CD4-positive, alpha-beta T cell treated with Interleukin-15 for 4 hours (primary cell): ENCODE measurements at regions not wholly inside any gene's neighbourhood (a gene's known extent, or its start where the extent isn't known, plus 50 kb on each side); places are given as distances from the start of the nearest gene placed in this dataset.

Experiments
- DNase-seq: peaks from one replicate; pipeline ENCODE4 v3.0.0-alpha.2; 2020; ENCODE audit warnings: low spot score

DNA sequence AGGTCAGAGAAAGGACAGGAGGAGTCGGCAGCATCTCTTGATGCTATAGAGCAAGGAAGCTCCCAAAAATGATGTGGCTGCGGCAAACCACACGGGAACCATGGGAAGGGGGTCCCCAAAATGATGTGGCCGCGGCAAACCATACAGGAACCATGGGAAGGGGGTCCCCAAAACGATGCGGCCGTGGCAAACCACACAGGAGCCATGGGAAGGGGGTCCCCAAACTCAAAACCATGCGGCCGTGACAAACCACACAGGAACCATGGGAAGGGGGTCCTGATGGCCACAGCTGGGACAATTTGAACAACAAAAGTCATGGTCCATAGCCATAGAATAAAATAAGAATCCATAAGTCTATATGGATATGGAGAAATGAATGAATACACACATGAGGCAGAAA, 58.4 kb upstream of the GLI2 start:
- DNase-seq: no peak

DNA sequence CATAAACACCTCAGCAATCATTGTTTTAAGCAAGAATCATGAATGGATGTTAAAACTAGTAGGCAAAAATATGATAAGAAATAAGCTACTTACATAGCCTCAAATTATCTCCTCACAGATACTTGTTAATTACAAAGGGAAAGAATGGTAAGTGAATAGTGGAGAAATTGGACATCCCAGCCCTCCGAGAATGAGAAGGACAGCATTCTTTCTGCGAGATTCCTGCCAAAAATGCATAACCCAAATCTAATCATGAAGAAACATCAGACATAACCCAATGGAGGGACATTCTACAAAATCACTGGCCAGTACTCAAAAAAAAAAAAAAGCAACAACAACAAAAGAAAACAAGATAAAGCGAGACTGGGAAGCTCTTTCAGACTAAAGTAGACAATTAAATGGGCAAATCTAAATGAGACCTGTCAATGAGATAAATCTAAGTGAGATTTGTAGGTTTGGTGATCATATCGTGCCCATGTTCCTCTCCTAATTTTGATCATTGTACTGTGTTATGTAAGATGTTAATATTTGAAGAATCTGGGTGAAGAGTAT, 57.9 kb upstream of the GLI2 start:
- DNase-seq: no peak

DNA sequence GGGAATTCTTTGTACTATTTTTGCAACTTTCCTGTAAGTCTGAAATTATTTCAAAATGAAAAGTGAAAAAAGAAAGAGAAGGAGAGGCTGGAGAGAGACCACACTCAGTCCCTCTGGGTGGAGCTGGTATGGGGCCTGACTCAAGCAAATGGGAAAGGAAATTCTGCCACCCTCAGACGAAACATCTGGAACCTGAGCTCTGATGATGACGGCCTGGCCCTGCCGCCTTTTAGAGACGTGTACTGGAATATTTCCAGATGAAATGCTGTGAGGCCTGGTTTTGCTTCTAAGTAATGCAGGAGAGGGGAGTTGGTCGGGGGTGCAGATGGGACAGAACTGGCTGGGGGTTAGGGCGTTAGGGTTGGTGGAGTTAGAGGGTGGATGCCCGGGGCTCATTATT, 57.4 kb upstream of the GLI2 start:
- DNase-seq: no peak

DNA sequence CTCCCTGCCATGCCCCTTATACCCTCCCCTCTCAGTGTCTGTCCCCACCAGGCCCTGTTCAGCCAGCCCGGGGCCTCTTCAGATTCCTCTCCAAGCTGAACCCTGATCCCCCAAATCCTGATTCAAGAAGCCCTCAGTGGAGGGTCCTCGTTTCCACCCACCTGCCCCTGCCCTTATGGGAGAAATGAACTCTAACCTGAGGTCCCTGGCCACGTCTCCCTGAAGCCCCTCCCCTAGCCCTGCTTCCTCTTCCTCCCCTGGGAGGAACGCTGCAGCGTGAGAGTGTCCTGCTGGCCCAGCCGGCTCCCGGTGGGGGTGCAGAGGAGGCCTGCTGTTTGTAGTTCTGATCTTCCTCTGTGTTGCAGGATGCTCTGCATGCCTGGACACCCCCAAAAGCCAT, 56.7 kb upstream of the GLI2 start:
- no peak for DNase-seq

DNA sequence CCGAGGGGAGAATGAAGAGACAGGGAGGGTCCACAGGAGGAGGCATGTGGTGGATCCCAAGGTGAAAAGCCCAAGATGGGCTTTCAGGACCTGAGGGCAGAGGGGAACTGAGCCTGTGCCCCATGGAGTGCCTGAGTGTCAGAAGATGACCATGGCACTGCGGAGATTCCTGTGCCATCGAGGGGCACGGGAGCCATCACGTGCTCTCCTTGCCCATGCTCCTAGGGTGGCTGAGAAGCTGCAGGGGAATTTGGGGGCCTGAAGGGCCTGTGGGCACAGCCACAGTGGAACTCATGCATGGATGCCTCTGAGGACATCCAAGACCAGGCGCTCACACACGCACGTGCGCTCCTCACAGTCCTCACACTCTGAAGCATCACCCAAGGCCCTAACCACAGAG, 56.1 kb upstream of the GLI2 start:
- DNase-seq: no peak

DNA sequence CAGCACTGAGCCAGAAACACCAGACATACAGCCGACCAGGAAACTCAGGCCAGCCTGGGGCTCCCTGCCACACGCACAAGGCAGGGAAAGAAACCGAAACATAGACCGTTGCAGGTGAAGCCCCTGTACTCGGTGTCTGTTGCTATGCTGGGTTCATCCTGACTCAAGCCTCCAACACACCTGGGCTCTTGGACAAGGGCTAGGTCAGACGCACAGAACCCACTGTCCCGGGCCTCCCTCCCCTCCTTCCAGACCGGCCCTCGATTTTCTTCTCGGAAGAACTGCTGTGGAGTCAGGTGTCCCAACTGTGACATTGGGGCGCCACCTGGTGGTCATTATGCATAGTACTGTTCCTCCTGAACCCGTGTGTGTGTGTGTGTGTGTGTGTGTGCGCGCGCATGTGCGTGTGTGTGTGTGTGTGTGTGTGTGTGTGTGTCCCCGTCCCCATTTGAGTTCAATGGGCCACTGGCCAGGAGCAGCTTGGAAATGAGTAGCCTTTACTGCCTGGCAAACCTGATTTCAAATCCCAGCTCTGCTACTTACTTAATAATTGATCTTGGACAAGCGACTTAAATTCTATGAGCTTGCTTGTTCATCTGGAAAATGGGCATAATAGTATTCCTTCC, 55.4 kb upstream of the GLI2 start:
- DNase-seq: peak; percentile 59

DNA sequence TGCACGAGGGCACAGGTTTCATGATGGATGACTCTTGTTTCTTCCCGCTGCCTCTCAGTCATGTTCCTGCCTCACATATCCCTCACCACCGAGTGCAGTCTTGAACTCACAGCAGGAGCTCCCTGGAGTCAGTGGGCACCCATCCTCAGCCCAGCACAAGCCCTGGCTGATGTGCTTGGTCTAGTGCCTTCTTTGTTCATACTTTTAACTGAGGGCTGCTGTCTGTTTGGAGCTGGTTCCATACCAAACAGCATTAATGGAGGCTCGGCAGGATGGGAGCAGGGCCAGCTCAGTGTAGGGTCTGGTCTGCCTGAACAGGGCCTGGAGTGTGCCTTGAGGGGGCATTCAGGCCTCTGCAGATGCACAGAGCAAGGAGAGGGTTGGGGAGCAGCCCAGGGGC, 54.5 kb upstream of the GLI2 start:
- no peak for DNase-seq

DNA sequence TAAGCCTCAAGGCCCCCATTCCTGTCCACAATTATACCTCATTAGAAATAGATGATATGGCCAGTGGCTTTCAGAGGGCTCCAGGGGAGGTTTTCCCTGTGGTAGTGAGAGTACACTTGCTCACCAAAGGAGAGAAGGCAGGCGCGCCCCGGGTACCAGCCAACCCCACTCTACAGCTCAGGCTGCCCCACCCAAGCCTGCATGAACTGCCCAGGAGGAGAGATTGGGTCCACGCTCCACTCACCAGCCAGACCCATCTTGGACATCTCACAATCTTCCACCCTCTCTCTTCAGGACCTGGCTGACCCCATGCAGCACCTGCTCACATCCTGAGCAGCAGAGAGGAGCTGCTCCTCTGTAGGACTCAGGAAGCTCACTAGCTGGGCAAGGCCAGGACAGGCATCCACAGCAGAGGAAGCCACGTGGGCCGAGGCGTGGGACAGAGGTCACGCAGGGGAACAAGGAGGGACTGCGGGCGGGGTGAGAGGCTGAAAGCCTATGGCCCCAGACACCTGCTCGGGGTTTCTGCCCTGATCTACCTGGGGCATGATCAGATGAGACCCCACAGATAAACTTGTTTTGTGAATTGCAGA, 53.9 kb upstream of the GLI2 start:
- DNase-seq: no peak

DNA sequence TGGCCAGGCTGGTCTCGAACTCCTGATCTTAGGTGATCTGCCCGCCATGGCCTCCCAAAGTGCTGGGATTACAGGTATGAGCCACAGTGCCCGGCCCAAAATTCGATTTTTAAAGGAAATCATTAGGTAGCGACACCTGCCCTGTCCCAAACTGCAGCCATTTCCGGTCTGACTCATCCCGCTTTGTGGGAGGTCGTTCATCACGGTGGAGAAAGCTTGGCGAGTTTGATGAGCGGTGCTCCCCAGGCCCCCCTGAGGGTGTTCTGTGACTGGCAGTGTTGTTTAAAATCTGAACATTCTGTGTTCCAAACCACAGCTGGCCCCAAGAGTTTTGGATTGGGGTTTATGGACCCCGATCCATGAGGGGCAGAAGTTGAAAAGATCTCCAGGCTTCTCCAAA, 53.0 kb upstream of the GLI2 start:
- no peak for DNase-seq

DNA sequence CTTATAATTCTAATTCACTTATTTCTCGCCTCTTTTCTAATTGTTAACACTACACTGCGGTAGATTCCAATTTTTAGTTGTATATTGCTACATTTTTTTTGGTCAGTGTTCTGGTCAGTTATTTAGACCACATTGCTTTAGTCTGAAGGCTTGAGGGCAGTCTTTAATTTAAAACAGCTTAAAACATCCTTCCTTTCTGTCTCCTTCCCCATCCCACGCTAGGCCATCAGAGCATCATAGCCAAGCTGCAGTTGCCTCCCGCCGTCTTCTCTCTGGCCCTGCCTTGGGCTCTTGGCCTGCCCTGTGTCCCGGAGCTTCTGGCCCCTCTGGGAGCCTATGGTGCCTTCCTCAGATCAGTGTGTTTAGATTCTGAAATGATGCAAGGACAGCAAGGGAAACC, 52.6 kb upstream of the GLI2 start:
- no peak for DNase-seq

DNA sequence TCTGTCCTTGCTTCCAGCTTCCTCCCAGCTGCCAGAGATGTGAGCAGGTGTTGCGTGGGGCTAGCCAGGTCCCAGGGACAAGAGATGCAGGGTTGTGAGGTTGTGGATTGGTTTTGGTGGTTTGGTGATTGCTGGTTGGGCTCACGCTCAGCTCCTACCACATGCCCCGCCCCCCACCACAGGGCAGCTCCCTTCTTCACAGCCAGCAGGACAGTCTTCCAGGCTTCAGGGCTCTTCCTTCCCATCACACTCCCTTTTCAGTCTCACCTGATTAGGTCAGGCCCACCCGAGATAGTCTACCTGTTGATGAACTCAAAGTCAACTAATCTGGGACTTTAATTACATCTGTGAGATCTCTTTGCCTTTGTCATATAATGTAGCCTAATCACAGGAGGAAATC, 52.0 kb upstream of the GLI2 start:
- no peak for DNase-seq

DNA sequence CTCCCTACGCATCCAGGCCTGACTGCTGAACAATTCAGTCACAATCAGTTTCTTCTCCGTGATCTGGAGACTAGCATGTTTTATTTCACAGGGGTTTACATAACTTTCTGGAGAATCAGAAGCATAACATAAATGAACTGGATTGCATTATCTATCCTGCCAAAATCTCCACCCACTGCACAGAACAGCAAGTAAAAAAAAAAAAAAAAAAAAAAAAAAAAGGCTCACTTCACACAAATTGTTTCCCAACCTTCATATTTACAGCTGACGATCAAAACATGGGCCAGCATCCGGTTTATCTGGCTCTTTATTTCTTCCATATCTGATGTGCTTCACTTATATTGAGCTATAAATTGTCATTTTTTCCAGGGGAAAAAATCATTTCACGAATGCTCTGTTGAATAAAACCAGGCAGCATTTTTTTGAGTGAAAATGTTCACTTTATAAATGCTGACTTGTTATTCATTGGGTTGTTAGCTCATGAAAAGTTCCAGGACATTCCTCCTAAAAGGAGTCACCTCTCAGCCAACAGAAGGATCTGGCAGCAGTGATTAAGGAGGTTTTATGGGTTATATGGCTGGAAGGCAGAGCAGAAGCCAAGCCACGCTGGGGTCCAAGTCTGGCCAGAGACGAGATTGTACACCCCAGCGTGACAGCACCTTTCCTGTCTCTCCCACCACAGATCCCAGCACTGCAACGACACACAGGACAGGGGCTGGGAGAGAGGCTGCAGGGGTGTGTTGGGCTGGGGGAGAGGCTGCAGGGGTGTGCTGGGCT, 51.2 kb upstream of the GLI2 start:
- no peak for DNase-seq

DNA sequence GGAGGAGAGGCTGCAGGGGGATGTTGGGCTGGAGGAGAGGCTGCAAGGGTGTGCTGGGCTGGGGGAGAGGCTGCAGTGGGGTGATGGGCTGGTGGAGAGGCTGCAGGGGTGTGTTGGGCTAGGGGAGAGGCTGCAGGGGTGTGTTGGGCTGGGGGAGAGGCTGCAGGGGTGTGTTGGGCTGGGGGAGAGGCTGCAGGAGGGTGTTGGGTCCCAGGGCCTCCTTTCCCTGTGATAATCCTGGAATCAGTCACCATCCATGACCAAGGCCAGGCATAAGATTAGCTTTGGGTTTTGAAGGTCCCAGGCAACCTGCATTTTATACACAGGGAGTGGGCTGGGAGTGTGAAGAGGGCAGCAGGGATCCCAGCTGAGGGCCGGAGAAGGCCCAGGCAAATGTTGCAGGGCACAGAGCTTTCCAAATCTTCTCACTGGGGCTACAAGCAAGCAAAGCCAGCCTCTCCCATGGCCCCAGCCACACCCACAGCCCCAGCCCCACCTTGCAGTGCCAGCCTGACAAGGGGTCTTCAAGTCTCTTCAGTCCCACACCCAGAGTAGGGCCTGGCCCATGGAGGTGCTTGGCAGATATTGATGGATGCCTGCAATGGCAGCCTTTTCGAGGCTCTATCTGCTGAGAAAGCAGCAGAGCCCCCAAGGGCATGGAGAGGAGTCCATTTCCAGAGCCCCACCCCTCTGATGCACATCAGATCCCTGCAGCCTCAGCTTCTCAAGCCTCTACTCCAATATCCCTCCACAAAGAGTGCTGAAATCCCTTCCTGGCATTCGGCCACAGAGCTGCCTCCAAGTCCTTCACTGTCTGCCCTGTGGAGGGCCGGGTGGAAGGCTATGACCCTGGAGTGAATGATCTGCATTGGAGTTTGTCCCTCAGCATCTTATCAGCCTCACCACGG, 50.3 kb upstream of the GLI2 start:
- no peak for DNase-seq
